CD4-positive, alpha-beta T cell treated with Interleukin-6 at 100 ng/mL for 8 hours (primary cell): ENCODE measurements at regions not wholly inside any gene's neighbourhood (a gene's known extent, or its start where the extent isn't known, plus 50 kb on each side); places are given as distances from the start of the nearest gene placed in this dataset.
A peak's percentile ranks its signal among the peaks of the same experiment; 100 is the strongest.
"Not testable (repeated sequence)": the region's sequence is repeated elsewhere in the genome, so short reads cannot be mapped to it uniquely, and the experiment has no call there.

Source experiments
- DNase-seq: peaks from one replicate; pipeline ENCODE4 v3.0.0-alpha.2; 2020; ENCODE audit warnings: mixed read lengths, low spot score

DNA sequence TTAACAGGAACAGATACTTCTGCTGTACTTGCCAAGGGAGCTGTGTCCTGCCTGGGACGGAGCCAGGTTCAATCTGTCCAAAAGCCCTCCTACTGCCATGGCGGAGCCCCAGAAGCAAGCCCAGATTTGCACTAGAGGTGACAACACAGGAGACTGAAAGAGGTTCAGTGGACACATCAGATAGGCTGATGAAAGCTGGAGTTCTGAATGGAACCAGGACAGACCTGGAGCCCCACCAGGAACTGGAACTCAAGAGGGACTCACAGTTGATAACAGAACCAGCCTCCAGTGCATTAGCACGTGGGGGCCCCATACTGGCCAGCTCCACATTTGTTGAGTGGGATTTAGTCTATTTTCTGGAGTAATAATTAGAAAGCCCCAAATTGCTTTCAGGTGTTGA, 315.5 kb downstream of the ARRDC4 start:
- no peak for DNase-seq

- no peak for DNase-seq
These were observed 317.1 kb downstream of the ARRDC4 start for GRCh38 chr15:98277602-98278001.

DNA sequence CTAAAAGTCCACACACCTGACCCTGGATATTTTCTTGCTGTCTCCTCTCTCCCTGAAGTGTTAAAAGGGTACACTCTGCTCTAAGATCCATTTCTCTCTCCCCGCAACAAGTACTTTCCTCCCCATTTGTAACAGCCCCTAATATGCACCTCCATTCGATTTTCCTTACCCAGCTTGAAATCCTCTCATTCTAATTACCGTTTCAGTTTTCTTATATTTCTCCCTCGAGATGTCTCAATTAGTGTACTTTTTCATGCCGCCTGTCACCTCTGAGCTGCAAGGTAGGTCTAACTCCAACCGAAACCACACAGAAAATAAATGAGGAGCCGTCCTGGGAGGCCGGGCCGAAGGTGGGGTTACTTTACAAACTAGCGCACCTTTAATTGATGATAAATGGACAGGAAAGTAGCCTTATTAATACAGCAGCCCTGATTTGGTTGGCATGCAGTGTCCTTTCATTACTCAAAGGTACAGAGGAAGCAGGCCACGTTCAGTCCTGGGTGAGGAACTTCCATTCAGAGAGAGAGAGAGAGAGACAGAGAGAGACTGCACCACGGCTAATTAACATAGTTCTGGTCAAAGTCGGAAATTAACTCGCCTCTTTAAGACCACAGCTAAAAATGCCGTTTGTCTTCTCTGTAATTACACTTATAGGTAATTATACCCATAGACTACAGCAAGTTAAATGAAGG, 319.9 kb downstream of the ARRDC4 start:
- DNase-seq: no peak

GRCh38 chr15:98281130-98281529, 320.6 kb downstream of the ARRDC4 start:
- no peak for DNase-seq

DNA sequence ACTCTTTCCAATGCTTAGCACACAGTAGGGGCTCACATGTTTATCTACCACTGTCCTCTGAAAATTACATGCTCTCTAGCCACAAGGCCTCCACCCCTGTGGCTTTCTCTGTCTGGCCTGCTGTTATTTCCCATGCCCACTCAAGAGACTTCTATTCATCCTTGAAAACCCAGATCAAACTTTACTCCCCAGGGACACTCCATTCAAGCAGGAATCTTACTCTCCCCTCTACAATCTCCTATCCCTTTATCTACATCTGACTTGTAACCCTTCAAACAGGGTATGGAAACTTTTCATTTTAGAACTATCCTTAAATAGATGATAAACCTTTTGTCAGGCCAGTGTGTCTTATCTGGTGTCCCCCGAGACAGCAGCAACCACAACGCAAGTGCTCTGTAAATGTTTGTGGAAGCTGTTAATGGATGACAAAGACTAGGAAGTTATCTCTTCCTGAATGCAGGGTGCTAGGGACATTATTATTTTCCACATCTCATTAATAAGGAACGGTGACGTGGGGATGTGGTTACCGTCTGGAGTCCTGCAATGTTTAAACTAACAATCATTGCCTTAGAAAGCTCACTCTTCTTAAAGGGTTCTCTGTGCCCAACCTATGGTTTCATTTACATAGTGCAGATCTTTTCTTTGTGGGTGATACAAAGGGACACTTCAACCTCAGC, 322.3 kb downstream of the ARRDC4 start:
- DNase-seq: no peak

DNA sequence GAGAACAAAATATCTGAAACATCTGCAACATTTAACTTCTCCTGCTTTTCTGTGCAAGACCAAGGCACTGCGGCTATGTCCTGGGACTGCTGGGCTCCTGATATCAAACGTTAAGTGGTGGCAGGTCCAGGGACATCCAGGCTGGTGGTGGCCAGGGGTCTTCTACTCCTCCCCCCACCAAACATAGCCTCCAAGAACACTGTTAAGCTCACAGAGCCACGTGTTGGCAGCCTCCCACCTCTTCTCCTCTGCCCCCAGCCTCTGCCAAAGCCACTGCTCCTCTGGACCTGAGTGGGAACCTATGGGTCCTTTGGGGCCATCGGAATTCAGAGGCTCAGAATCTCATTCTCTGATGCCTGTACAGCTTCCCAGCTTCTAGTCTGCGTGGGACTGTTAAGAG, 325.7 kb downstream of the ARRDC4 start:
- no peak for DNase-seq

GRCh38 chr15:98286831-98287230, 326.3 kb downstream of the ARRDC4 start:
- no peak for DNase-seq

- DNase-seq: no peak
These were observed 327.6 kb downstream of the ARRDC4 start for GRCh38 chr15:98288091-98288590.

GRCh38 chr15:98289747-98290146, 329.2 kb downstream of the ARRDC4 start:
- no peak for DNase-seq

DNA sequence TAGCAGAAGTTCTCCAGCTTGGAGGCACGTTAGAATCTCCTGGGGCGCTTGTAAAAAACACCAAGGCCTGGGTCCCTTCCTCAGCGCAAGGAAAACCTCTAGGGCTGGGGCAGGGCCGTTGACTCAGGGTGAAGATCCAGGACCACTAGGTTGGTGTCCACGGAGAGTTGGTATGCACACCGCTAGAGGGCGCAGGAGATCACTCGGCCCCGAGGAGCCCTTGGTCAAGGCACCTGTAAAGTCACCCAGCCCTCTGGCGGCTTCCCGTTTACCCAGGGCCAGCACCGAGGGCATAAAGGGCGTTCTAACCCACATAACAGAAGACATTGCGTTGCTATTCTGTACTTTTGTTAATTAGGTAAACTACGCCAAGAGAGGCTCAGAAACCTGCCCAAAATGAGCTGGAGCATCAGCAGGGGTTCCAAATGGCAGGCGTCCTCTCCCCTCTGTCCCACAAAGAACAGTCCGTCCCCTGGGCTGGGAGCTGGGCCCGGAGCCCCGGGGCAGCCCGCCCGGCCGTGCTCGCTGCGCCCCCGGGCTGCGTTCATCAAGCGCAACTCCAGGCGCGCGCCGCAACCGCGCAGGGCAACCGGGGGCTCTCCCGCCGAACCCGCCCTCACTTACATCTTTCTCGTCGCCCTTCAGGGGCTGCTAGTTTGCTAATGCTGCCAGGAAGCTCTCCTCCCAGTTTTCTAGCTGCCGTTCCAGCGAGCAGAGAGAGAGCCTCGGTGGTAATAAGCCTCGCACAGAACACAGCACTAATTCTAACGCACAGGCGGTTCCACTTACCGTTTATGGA, 332.1 kb downstream of the ARRDC4 start:
- no peak for DNase-seq

GRCh38 chr15:98294126-98294525, 333.6 kb downstream of the ARRDC4 start:
- no peak for DNase-seq

DNA sequence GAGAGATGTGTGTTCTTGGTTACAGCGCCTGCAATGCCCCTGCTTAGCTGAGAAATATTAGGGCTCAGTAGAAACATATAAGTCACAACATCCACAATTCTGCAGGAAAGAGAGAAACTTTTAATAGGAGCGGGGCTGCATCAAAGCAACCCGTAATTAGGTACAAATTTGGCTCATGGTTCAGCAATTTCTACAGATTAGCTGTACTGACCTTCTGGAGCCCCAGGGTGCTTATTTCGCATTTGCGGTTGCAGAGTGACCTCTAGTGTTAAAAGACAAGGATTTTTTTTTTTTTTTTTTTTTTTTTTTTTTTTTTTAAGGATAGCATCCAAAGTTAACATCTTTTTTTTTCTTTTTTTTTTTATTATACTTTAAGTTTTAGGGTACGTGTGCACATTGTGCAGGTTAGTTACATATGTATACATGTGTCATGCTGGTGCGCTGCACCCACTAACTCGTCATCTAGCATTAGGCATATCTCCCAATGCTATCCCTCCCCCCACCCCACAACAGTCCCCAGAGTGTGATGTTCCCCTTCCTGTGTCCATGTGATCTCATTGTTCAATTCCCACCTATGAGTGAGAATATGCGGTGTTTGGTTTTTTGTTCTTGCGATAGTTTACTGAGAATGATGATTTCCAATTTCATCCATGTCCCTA, 334.7 kb downstream of the ARRDC4 start:
- DNase-seq: not testable (repeated sequence)

GRCh38 chr15:98296653-98297052, 336.1 kb downstream of the ARRDC4 start:
- DNase-seq: no peak

DNA sequence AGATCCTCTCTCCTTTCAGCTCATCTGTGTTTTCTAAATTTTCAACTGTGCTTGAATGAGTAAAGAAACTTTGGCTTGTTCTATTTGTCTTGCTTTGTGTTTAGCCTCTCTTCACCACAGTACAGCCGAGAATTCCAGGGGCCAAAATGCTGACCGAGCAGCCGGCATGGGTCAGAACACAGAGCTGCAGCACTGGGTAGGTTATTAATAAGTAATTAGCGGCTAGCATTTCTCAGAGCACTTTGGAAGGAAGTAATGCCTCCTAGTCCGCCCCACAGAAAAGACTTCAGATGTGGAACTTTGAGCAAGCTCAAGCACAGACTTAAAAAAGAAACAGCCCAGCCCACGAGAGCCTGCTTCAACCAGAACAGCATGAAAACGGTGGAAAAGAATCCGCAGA, 343.9 kb downstream of the ARRDC4 start:
- DNase-seq: no peak

GRCh38 chr15:98308117-98308516, 340.2 kb upstream of the IGF1R start:
- DNase-seq: no peak

DNA sequence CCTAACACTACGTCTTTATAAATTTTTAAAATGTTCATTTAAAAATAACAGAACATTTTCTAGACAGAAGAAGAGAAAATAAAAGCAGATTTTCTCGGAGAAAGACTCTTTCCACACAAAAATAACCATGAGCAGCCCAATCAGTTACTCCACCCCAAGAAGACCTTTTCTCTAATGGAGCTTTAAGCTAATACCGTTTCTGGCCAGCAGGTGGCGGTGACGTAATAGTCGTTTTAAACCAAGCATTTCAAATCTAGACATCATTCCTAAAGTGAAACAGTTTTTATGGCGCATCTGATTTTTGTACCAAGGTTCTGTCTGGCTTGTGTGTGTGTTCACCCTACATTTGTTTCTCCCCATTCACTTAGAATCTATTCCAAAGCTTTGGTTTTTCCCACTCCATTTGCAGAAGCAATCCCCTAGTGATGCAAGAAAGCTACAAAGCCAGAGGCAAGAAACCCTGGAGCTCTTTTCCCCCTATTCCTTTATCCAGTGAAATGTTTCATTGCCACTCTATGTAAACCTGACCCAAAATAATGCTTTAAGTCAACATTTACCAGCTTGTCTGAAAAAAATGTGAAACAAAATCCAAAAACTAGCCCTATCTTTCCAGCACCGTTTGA, 336.7 kb upstream of the IGF1R start:
- DNase-seq: peak; percentile 40

- DNase-seq: no peak
These were observed 335.4 kb upstream of the IGF1R start for GRCh38 chr15:98312913-98313312.

DNA sequence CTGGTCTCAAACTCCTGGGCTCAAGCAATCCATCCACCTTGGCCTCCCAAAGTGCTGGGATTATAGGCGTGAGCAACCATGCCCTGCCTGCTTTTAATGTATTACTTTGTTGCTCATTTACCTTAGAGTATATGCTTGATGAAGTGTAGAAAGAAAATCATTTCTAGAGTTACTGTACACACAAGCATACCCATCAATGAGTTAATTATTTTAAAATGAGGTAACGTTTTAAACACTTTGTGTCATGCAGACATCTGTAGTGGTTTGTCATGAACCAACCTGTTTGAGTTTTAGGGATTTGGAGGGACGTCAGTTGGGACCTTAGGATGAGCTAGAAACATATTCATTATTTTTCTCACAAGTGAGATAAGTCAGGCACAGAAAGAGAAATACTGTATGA, 332.4 kb upstream of the IGF1R start:
- DNase-seq: no peak

- no peak for DNase-seq
These were observed 326.4 kb upstream of the IGF1R start for GRCh38 chr15:98321896-98322295.

DNA sequence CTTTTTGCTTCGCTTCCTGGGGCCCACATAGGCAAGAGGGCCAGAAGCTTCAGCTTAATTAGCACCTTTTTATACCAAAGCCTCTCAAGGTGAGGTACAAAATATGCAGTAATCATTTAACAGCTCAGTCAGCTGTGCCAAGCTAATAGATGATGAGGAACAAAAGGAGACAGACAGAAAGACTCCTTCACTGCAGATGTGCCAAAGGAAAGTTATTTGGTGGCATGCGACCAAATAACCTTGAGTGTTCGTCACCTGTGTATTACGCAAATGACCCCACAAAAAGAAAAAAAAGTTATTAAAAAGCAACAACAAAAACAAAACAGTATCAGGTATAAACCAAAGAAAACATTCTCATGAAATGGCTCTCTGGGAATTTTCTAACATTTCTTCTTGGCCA, 325.8 kb upstream of the IGF1R start:
- DNase-seq: no peak

- DNase-seq: no peak
These were observed 323.9 kb upstream of the IGF1R start for GRCh38 chr15:98324341-98324970.
